MM.1S (cell line): ENCODE measurements at regions not wholly inside any gene's neighbourhood (a gene's known extent, or its start where the extent isn't known, plus 50 kb on each side); places are given as distances from the start of the nearest gene placed in this dataset.

ENCODE experiments used
- DNase-seq: peaks from one replicate; pipeline ENCODE4 v3.0.0-alpha.2; 2015
- H2AFZ ChIP-seq: fragments of 300-600 bp; sonication (generic); 2 replicates; pipeline ENCODE4 v1.6.0; 2016; ENCODE audit warnings: antibody characterized with exemption, low read length
- H3F3A ChIP-seq: fragments of 300-600 bp; sonication (generic); 2 replicates; pipeline ENCODE4 v1.6.1; 2016; ENCODE audit warnings: mild to moderate bottlenecking, antibody characterized with exemption, low read length, moderate library complexity, mixed read lengths; ENCODE audit not compliant: insufficient read depth
- H3K27ac ChIP-seq: fragments of 300-600 bp; sonication (generic); 2 replicates; pipeline ENCODE4 v1.5.1; 2016; ENCODE audit warnings: mild to moderate bottlenecking, low read length
- H3K27me3 ChIP-seq: fragments of 300-600 bp; sonication (generic); replicated peaks from 2 replicates; pipeline ENCODE4 v1.6.0; 2016; ENCODE audit warnings: low read length; ENCODE audit not compliant: insufficient read depth
- H3K36me3 ChIP-seq: fragments of 300-600 bp; sonication (generic); replicated peaks from 2 replicates; pipeline ENCODE4 v1.6.1; 2016; ENCODE audit warnings: mild to moderate bottlenecking, low read length, mixed read lengths; ENCODE audit not compliant: insufficient read depth
- H3K4me1 ChIP-seq: fragments of 300-600 bp; sonication (generic); 2 replicates; pipeline ENCODE4 v1.6.1; 2016; ENCODE audit warnings: low read length, mixed read lengths
- H3K4me2 ChIP-seq: fragments of 300-600 bp; sonication (generic); 2 replicates; pipeline ENCODE4 v1.6.0; 2016; ENCODE audit warnings: low read depth, low read length
- H3K4me3 ChIP-seq: fragments of 300-600 bp; sonication (generic); 2 replicates; pipeline ENCODE4 v1.5.1; 2016; ENCODE audit warnings: low read length, mixed read lengths
- H3K79me2 ChIP-seq: fragments of 300-600 bp; sonication (generic); 2 replicates; pipeline ENCODE4 v1.6.1; 2016; ENCODE audit warnings: mixed run types, low read length, mixed read lengths
- H3K9ac ChIP-seq: fragments of 300-600 bp; sonication (generic); 2 replicates; pipeline ENCODE4 v1.6.1; 2016; ENCODE audit warnings: low read length, mixed read lengths
- H3K9me2 ChIP-seq: fragments of 300-600 bp; sonication (generic); replicated peaks from 2 replicates; pipeline ENCODE4 v1.6.1; 2016; ENCODE audit warnings: mild to moderate bottlenecking, low read length, mixed read lengths; ENCODE audit not compliant: insufficient read depth
- H3K9me3 ChIP-seq: fragments of 300-600 bp; sonication (generic); replicated peaks from 2 replicates; pipeline ENCODE4 v1.6.1; 2016; ENCODE audit warnings: mild to moderate bottlenecking, low read length, mixed read lengths; ENCODE audit not compliant: insufficient read depth
- H4K20me1 ChIP-seq: fragments of 300-600 bp; sonication (generic); 2 replicates; pipeline ENCODE4 v1.6.1; 2016; ENCODE audit warnings: mild to moderate bottlenecking, low read length, moderate library complexity, mixed read lengths; ENCODE audit not compliant: insufficient read depth
- CTCF ChIP-seq: fragments of 300-600 bp; sonication (generic); IDR thresholded peaks from 2 replicates; pipeline ENCODE4 v1.5.1; 2016; ENCODE audit warnings: antibody characterized with exemption, low read length, mixed read lengths
- EZH2 ChIP-seq: fragments of 300-600 bp; sonication (generic); optimal IDR thresholded peaks from 2 replicates; pipeline ENCODE3; 2017; ENCODE audit warnings: low read depth, mild to moderate bottlenecking, antibody characterized with exemption, low read length, mixed read lengths
- EZH2phosphoT487 ChIP-seq: fragments of 300-600 bp; sonication (generic); IDR thresholded peaks from 2 replicates; pipeline ENCODE4 v1.6.1; 2018; ENCODE audit warnings: antibody characterized with exemption, low read length

- Histone ChIP-seq H3K27ac (no peak overlapping the region), H4K20me1 (no peaks in the 10 kb centered on the region), H3K79me2 (no peaks in the 10 kb centered on the region), H2AFZ (no peak overlapping the region), H3K9me2 (no peaks in the 10 kb centered on the region), H3K4me2 (no peak overlapping the region), H3K4me3 (no peak overlapping the region), H3K9me3 (no peaks in the 10 kb centered on the region), H3K27me3 (no peaks in the 10 kb centered on the region), H3F3A (0 out of 2 replicates have a peak, but pooled peaks cover 8% of the 10 kb centered on the region), H3K4me1 (peaks cover 9% of the 10 kb centered on the region), H3K36me3 (no peaks in the 10 kb centered on the region), H3K9ac (no peak overlapping the region)
- no peak for TF ChIP-seq EZH2
- no peak for TF ChIP-seq EZH2phosphoT487
- no peak for TF ChIP-seq CTCF
- no peak for DNase-seq
Observed at GRCh38 chr3:31416980-31417379, 115.7 kb upstream of the STT3B start.

DNA sequence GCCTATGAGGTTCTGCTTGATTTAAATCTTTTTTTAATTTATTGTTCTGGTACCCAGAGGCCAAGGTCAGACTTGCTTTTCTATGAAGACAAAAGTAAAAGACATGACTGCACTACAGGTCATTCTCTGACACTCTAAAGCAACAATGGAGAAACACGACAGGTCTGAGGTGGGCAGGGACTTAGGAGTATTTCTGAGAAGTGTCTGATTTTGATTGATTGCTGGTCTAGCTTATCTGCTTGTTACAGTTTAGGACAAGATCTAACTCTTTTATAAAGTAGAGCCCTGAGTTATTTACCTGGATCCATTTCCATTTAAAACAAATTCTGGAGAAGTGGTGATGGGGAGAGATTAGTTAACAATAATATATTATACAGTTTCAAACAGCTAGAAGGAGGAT is 115.2 kb upstream of the STT3B start:
- Histone ChIP-seq H3F3A (0 out of 2 replicates have a peak, but pooled peaks cover 8% of the 10 kb centered on the region), H3K4me1 (peaks cover 14% of the 10 kb centered on the region), H3K27ac (no peak overlapping the region), H3K9ac (no peak overlapping the region), H4K20me1 (no peaks in the 10 kb centered on the region), H3K4me3 (no peak overlapping the region), H3K79me2 (no peaks in the 10 kb centered on the region), H3K9me3 (no peaks in the 10 kb centered on the region), H3K4me2 (no peak overlapping the region), H3K27me3 (no peaks in the 10 kb centered on the region), H2AFZ (no peak overlapping the region), H3K36me3 (no peaks in the 10 kb centered on the region), H3K9me2 (no peaks in the 10 kb centered on the region)
- no peak for DNase-seq
- TF ChIP-seq CTCF (no peak), EZH2 (no peak), EZH2phosphoT487 (no peak)

- Histone ChIP-seq H4K20me1 (no peaks in the 10 kb centered on the region), H3K9ac (no peak overlapping the region), H3K9me2 (no peaks in the 10 kb centered on the region), H3K4me1 (peaks cover 36% of the 10 kb centered on the region), H3K4me2 (no peak overlapping the region), H3K27ac (no peak overlapping the region), H3K27me3 (no peaks in the 10 kb centered on the region), H3K9me3 (no peaks in the 10 kb centered on the region), H3K79me2 (no peaks in the 10 kb centered on the region), H3F3A (0 out of 2 replicates have a peak, but pooled peaks cover 8% of the 10 kb centered on the region), H2AFZ (no peak overlapping the region), H3K4me3 (no peak overlapping the region), H3K36me3 (no peaks in the 10 kb centered on the region)
- TF ChIP-seq CTCF: no peak
- TF ChIP-seq EZH2: no peak
- TF ChIP-seq EZH2phosphoT487: no peak
- DNase-seq: no peak
Observed at GRCh38 chr3:31420311-31420710, 112.4 kb upstream of the STT3B start.
